Upper lobe of left lung (tissue), 4 donors: ENCODE measurements at regions not wholly inside any gene's neighbourhood (a gene's known extent, or its start where the extent isn't known, plus 50 kb on each side); places are given as distances from the start of the nearest gene placed in this dataset.

Experiments used
- CTCF ChIP-seq, 6 experiments: fragments of 450-650 bp in 4 of 6; fragments of 200-600 bp in 2 of 6; sonication (generic) in 2 of 6; IDR thresholded peaks; one replicate each; pipeline ENCODE4 v1.5.1; 2016 to 2019; ENCODE audit warnings: antibody characterized with exemption in 6 of 6
- POLR2AphosphoS5 ChIP-seq, 2 donors: sonication (generic); formaldehyde crosslinking; IDR thresholded peaks; one replicate each; pipeline ENCODE4 v1.5.1; 2017; ENCODE audit warnings: antibody characterized with exemption in 2 of 2

- TF ChIP-seq CTCF (IDR thresholded peaks at IDR 0.05), result no peak
- no peak for TF ChIP-seq POLR2AphosphoS5 (IDR thresholded peaks at IDR 0.05)
These were observed 928.0 kb upstream of the SOX9 start for GRCh38 chr17:71192848-71193247.
